GM18502 (cell line): ENCODE measurements at regions not wholly inside any gene's neighbourhood (a gene's known extent, or its start where the extent isn't known, plus 50 kb on each side); places are given as distances from the start of the nearest gene placed in this dataset.
"Not testable (repeated sequence)": the region's sequence is repeated elsewhere in the genome, so short reads cannot be mapped to it uniquely, and the experiment has no call there.

ENCODE experiments used
- ATAC-seq: cut with Tn5 transposase; IDR thresholded peaks from one replicate; pipeline ENCODE4 v1.9.1; 2021; ENCODE audit warnings: mild to moderate bottlenecking; ENCODE audit not compliant: unreplicated experiment, poor library complexity

- ATAC-seq, result no peak
These were observed 71.6 kb downstream of the TFAP2A start for GRCh38 chr6:10343320-10343719.

- no peak for ATAC-seq
These were observed 73.3 kb downstream of the TFAP2A start for GRCh38 chr6:10341605-10342004.

- ATAC-seq, result no peak
These were observed 76.7 kb downstream of the TFAP2A start for GRCh38 chr6:10338151-10338550.

- ATAC-seq, result not testable (repeated sequence)
These were observed 77.5 kb downstream of the TFAP2A start for GRCh38 chr6:10337376-10337775.

- ATAC-seq, result no peak
These were observed 82.8 kb downstream of the TFAP2A start for GRCh38 chr6:10332111-10332510.

GRCh38 chr6:10331334-10331968 lies 83.4 kb downstream of the TFAP2A start:
- no peak for ATAC-seq

GRCh38 chr6:10330515-10330914 lies 84.4 kb downstream of the TFAP2A start:
- ATAC-seq, result no peak

GRCh38 chr6:10323018-10323417 lies 91.9 kb downstream of the TFAP2A start:
- ATAC-seq, result no peak

GRCh38 chr6:10320291-10320690 lies 94.6 kb downstream of the TFAP2A start:
- ATAC-seq, result no peak

- ATAC-seq, result no peak
These were observed 98.5 kb downstream of the TFAP2A start for GRCh38 chr6:10316373-10316721.

- no peak for ATAC-seq
These were observed 99.1 kb downstream of the TFAP2A start for GRCh38 chr6:10315658-10316372.

GRCh38 chr6:10315034-10315433 lies 99.8 kb downstream of the TFAP2A start:
- no peak for ATAC-seq

GRCh38 chr6:10314163-10314955 lies 100.5 kb downstream of the TFAP2A start:
- no peak for ATAC-seq

- no peak for ATAC-seq
These were observed 101.1 kb downstream of the TFAP2A start for GRCh38 chr6:10313799-10314162.

- no peak for ATAC-seq
These were observed 102.4 kb downstream of the TFAP2A start for GRCh38 chr6:10312445-10312844.

- ATAC-seq, result not testable (repeated sequence)
These were observed 103.1 kb downstream of the TFAP2A start for GRCh38 chr6:10311546-10312405.

- no peak for ATAC-seq
These were observed 104.0 kb downstream of the TFAP2A start for GRCh38 chr6:10310826-10311225.

- no peak for ATAC-seq
These were observed 104.6 kb downstream of the TFAP2A start for GRCh38 chr6:10310330-10310653.

- ATAC-seq, result no peak
These were observed 105.2 kb downstream of the TFAP2A start for GRCh38 chr6:10309457-10310329.

- ATAC-seq, result no peak
These were observed 107.4 kb downstream of the TFAP2A start for GRCh38 chr6:10307476-10307875.
